ENCODE measurements at regions not wholly inside any gene's neighbourhood (a gene's known extent, or its start where the extent isn't known, plus 50 kb on each side); places are given as distances from the start of the nearest gene placed in this dataset.

- CTCF ChIA-PET, result interaction anchor here (1.0 kb wide), 1 partner anchor 10 kb away, joined by 3 read pairs; no protein-coding TSS in a partner anchor
- DNase-seq (ENCODE audit: low spot score) (no peak), ATAC-seq (no peak)
- Mint-ChIP-seq H3K27me3 (ENCODE audit: low read depth) (no peaks in the 10 kb centered on the region), H3K9me3 (no peaks in the 10 kb centered on the region), H3K27ac (no peak overlapping the region), H3K36me3 (no peaks in the 10 kb centered on the region), H3K4me1 (peaks cover 7% of the 10 kb centered on the region), H3K4me3 (no peak overlapping the region)
- POLR2A ChIA-PET, result no interaction called here
- TF ChIP-seq NFE2L1 (CRISPR knock-in tag; IDR thresholded peaks at IDR 0.05) (no peak), ATF6 (CRISPR knock-in tag; IDR thresholded peaks at IDR 0.05) (no peak), FOXP4 (CRISPR knock-in tag; IDR thresholded peaks at IDR 0.05) (no peak), NR3C1 (CRISPR knock-in tag; conservative IDR thresholded peaks at IDR 0.05; ENCODE audit: low read depth) (no peak), MYBL2 (CRISPR knock-in tag; IDR thresholded peaks at IDR 0.05) (no peak), ZMAT4 (CRISPR knock-in tag; IDR thresholded peaks at IDR 0.05) (no peak)
Observed at GRCh38 chr17:37820313-37820994, 75.6 kb upstream of the HNF1B start.

- TF ChIP-seq AR (CRISPR knock-in tag; IDR thresholded peaks at IDR 0.05), result no peak
- TF ChIP-seq ATF1 (CRISPR knock-in tag; IDR thresholded peaks at IDR 0.05), result no peak
- no peak for TF ChIP-seq FOXP1 (CRISPR knock-in tag; IDR thresholded peaks at IDR 0.05; ENCODE audit: borderline replicate concordance)
- TF ChIP-seq RORB (CRISPR knock-in tag; IDR thresholded peaks at IDR 0.05), result no peak
- no peak for TF ChIP-seq ERG (CRISPR knock-in tag; IDR thresholded peaks at IDR 0.05)
- TF ChIP-seq ZNF512 (CRISPR knock-in tag; IDR thresholded peaks at IDR 0.05; ENCODE audit: borderline replicate concordance), result no peak
- TF ChIP-seq IRF1 (CRISPR knock-in tag; IDR thresholded peaks at IDR 0.05), result no peak
- no peak for TF ChIP-seq ESRRA (CRISPR knock-in tag; IDR thresholded peaks at IDR 0.05; ENCODE audit: borderline replicate concordance)
- TF ChIP-seq ELF4 (CRISPR knock-in tag; IDR thresholded peaks at IDR 0.05; ENCODE audit: low read depth), result no peak
- no peak for TF ChIP-seq MXD4 (CRISPR knock-in tag; IDR thresholded peaks at IDR 0.05; ENCODE audit: borderline replicate concordance)
- no peak for TF ChIP-seq IRF2 (CRISPR knock-in tag; IDR thresholded peaks at IDR 0.05; ENCODE audit: borderline replicate concordance, low read depth)
- TF ChIP-seq USF2 (CRISPR knock-in tag; IDR thresholded peaks at IDR 0.05), result no peak
- ChIA-PET CTCF (interaction anchor here (0.7 to 1.4 kb wide), 2 partner anchors 26 to 48 kb away, joined by 3 to 4 read pairs; no protein-coding TSS in a partner anchor), POLR2A (no interaction called here)
- H3K4me3 Mint-ChIP-seq, result no peak overlapping the region
- ATAC-seq, result no peak
- H3K4me1 Mint-ChIP-seq, result no peaks in the 10 kb centered on the region; the same call in none of the 2 replicates
- H3K27ac Mint-ChIP-seq, result no peak overlapping the region
- no peaks in the 10 kb centered on the region for H3K27me3 Mint-ChIP-seq (ENCODE audit: low read depth)
- H3K36me3 Mint-ChIP-seq, result no peaks in the 10 kb centered on the region
- DNase-seq (ENCODE audit: low spot score), result no peak
- H3K9me3 Mint-ChIP-seq, result no peaks in the 10 kb centered on the region
Observed at GRCh38 chr17:37818689-37819088, 73.8 kb upstream of the HNF1B start.
